Suprapubic skin (tissue), 4 donors: ENCODE measurements at regions not wholly inside any gene's neighbourhood (a gene's known extent, or its start where the extent isn't known, plus 50 kb on each side); places are given as distances from the start of the nearest gene placed in this dataset.

Experiments
- DNase-seq, 2 donors: peaks; one replicate each; pipeline ENCODE4 v3.0.0-alpha.2; 2019; ENCODE audit warnings: low spot score in 2 of 2
- H3K27ac ChIP-seq: fragments of 200-600 bp; sonication (generic); one replicate; pipeline ENCODE4 v1.5.1; 2019
- H3K27me3 ChIP-seq: fragments of 200-600 bp; sonication (generic); one replicate; pipeline ENCODE4 v1.5.1; 2019
- H3K36me3 ChIP-seq: fragments of 200-600 bp; sonication (generic); one replicate; pipeline ENCODE4 v1.5.1; 2019
- H3K4me1 ChIP-seq: fragments of 200-600 bp; sonication (generic); one replicate; pipeline ENCODE4 v1.5.1; 2019
- H3K4me3 ChIP-seq: fragments of 200-600 bp; sonication (generic); one replicate; pipeline ENCODE4 v1.5.1; 2019; ENCODE audit warnings: mild to moderate bottlenecking
- H3K9me3 ChIP-seq: fragments of 200-600 bp; sonication (generic); one replicate; pipeline ENCODE4 v1.5.1; 2019
- CTCF ChIP-seq, 2 donors: fragments of 200-600 bp in 1 of 2; fragments of 450-650 bp in 1 of 2; sonication (generic) in 1 of 2; IDR thresholded peaks; one replicate each; pipeline ENCODE4 v1.5.1; 2016 to 2019; ENCODE audit warnings: antibody characterized with exemption in 2 of 2, mild to moderate bottlenecking in 1 of 2, moderate library complexity in 1 of 2
- EP300 ChIP-seq: sonication (generic); formaldehyde crosslinking; IDR thresholded peaks from one replicate; pipeline ENCODE4 v1.6.1; 2017; ENCODE audit warnings: antibody characterized with exemption
- POLR2A ChIP-seq, 2 donors: fragments of 450-650 bp; IDR thresholded peaks; one replicate each; pipeline ENCODE4 v1.6.1; 2017; ENCODE audit warnings: antibody characterized with exemption in 2 of 2, mild to moderate bottlenecking in 2 of 2, moderate library complexity in 2 of 2
- POLR2AphosphoS5 ChIP-seq, 3 donors: sonication (generic); formaldehyde crosslinking; IDR thresholded peaks; one replicate each; pipeline ENCODE4 v1.6.1; 2017; ENCODE audit warnings: antibody characterized with exemption in 3 of 3
- WGBS: methylation state at CpG from one replicate; pipeline ENCODE4 v1.1.5; 2018; 5-methylcytosine and 5-hydroxymethylcytosine counted together

- WGBS: 86% methylated on average over 8 of the region's 8 CpGs
- no peak for DNase-seq
Measured at GRCh38 chr14:71623939-71624338, 308.3 kb upstream of the RGS6 start.

GRCh38 chr14:71625175-71625574, 307.1 kb upstream of the RGS6 start:
- Histone ChIP-seq H3K36me3 (peaks cover 16% of the 10 kb centered on the region), H3K27me3 (no peaks in the 10 kb centered on the region), H3K4me1 (no peaks in the 10 kb centered on the region), H3K4me3 (no peak overlapping the region), H3K27ac (no peak overlapping the region), H3K9me3 (no peaks in the 10 kb centered on the region)
- TF ChIP-seq CTCF (IDR thresholded peaks at IDR 0.05) (no peak), POLR2AphosphoS5 (IDR thresholded peaks at IDR 0.05) (no peak), EP300 (no peak), POLR2A (IDR thresholded peaks at IDR 0.05) (no peak)
- 92% methylated on average over 6 of the region's 6 CpGs for WGBS
- DNase-seq: no peak

More at GRCh38 chr14:71623939-71624338, 308.3 kb upstream of the RGS6 start:
- H3K27me3 ChIP-seq: no peaks in the 10 kb centered on the region
- no peak overlapping the region for H3K4me3 ChIP-seq
- H3K27ac ChIP-seq: no peak overlapping the region
- no peaks in the 10 kb centered on the region for H3K9me3 ChIP-seq
- H3K36me3 ChIP-seq: peaks cover 23% of the 10 kb centered on the region
- TF ChIP-seq EP300 (no peak), CTCF (IDR thresholded peaks at IDR 0.05) (no peak), POLR2A (IDR thresholded peaks at IDR 0.05) (no peak), POLR2AphosphoS5 (IDR thresholded peaks at IDR 0.05) (no peak)
- H3K4me1 ChIP-seq: no peaks in the 10 kb centered on the region

- Histone ChIP-seq H3K4me1 (no peaks in the 10 kb centered on the region), H3K36me3 (peaks cover 11% of the 10 kb centered on the region), H3K9me3 (no peaks in the 10 kb centered on the region), H3K4me3 (no peak overlapping the region), H3K27ac (no peak overlapping the region), H3K27me3 (no peaks in the 10 kb centered on the region)
- 76% methylated on average over 6 of the region's 6 CpGs for WGBS
- DNase-seq: no peak
- TF ChIP-seq EP300 (no peak), POLR2AphosphoS5 (IDR thresholded peaks at IDR 0.05) (no peak), CTCF (IDR thresholded peaks at IDR 0.05) (no peak), POLR2A (IDR thresholded peaks at IDR 0.05) (no peak)
Measured at GRCh38 chr14:71625891-71626701, 306.1 kb upstream of the RGS6 start.

GRCh38 chr14:71628433-71628832, 303.8 kb upstream of the RGS6 start:
- H3K4me3 ChIP-seq: no peak overlapping the region
- H3K27me3 ChIP-seq: no peaks in the 10 kb centered on the region
- no peak for DNase-seq
- H3K36me3 ChIP-seq: peaks cover 11% of the 10 kb centered on the region
- H3K27ac ChIP-seq: no peak overlapping the region
- no peaks in the 10 kb centered on the region for H3K4me1 ChIP-seq
- TF ChIP-seq EP300 (no peak), POLR2A (IDR thresholded peaks at IDR 0.05) (no peak), CTCF (IDR thresholded peaks at IDR 0.05) (no peak), POLR2AphosphoS5 (IDR thresholded peaks at IDR 0.05) (no peak)
- H3K9me3 ChIP-seq: no peaks in the 10 kb centered on the region

GRCh38 chr14:71629250-71629649, 303.0 kb upstream of the RGS6 start:
- Histone ChIP-seq H3K4me1 (no peaks in the 10 kb centered on the region), H3K9me3 (no peaks in the 10 kb centered on the region), H3K27me3 (no peaks in the 10 kb centered on the region), H3K36me3 (peaks cover 5% of the 10 kb centered on the region), H3K4me3 (no peak overlapping the region), H3K27ac (no peak overlapping the region)
- TF ChIP-seq POLR2AphosphoS5 (IDR thresholded peaks at IDR 0.05): no peak
- TF ChIP-seq EP300: no peak
- no peak for TF ChIP-seq CTCF (IDR thresholded peaks at IDR 0.05)
- TF ChIP-seq POLR2A (IDR thresholded peaks at IDR 0.05): no peak
- WGBS: 93% methylated on average over 1 of the region's 1 CpG
- DNase-seq: no peak
